Lower lobe of right lung (tissue), 2 donors: ENCODE measurements at regions not wholly inside any gene's neighbourhood (a gene's known extent, or its start where the extent isn't known, plus 50 kb on each side); places are given as distances from the start of the nearest gene placed in this dataset.

Experiments used
- ATAC-seq, 2 donors: fragments of 200-7000 bp; cut with Tn5 transposase; one replicate each; pipeline ENCODE4 v1.9.1; 2020 to 2022; ENCODE audit warnings: mild to moderate bottlenecking in 2 of 2, moderate library complexity in 2 of 2
- DNase-seq: peaks from one replicate; pipeline ENCODE4 v3.0.0-alpha.2; 2020
- H3K27ac ChIP-seq: fragments of 200-600 bp; one replicate; pipeline ENCODE4 v1.8.0; 2022
- H3K27me3 ChIP-seq: fragments of 200-600 bp; one replicate; pipeline ENCODE4 v1.8.0; 2022; ENCODE audit warnings: low read depth
- H3K36me3 ChIP-seq: fragments of 200-600 bp; one replicate; pipeline ENCODE4 v1.8.0; 2022; ENCODE audit warnings: mild to moderate bottlenecking
- H3K4me1 ChIP-seq: fragments of 200-600 bp; one replicate; pipeline ENCODE4 v1.8.0; 2022
- H3K4me3 ChIP-seq: fragments of 200-600 bp; one replicate; pipeline ENCODE4 v1.8.0; 2022; ENCODE audit warnings: mild to moderate bottlenecking
- H3K9me3 ChIP-seq: fragments of 200-600 bp; one replicate; pipeline ENCODE4 v1.8.0; 2022
- intact Hi-C: fragments of 100-400 bp; cut with DNase I; formaldehyde crosslinking; loops from one replicate; pipeline ENCODE4 v1.11.0; 2022
- TF ChIP-seq, protein P1 (sequence below): fragments of 200-600 bp; IDR thresholded peaks from one replicate; pipeline ENCODE4 v1.8.0; 2022; ENCODE audit warnings: antibody characterized with exemption, mild to moderate bottlenecking
- donor health status: DM: no; HTN: yes; CAD: no; lungs with severe emphysema.

DNA sequence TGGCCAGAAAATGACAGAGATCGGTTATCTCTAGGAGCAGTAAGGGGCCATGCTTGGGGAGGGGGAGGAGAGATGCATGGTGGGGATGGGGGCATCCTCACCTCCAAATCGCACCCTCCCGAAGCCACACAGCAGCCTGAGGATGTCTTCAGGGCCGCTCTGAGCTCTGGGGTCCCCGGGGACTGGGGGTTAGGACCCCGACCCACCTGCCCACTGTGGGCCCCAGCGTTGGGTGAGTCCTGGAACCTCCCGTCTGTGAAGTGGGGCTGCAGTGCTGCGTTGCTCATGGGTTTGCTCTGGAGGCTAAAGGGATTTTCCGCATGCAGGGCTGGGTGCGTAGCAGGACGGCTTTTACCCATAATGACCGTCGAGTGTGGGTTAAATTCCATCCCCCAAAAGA, 1046.3 kb downstream of the BRD1 start:
- TF ChIP-seq, protein P1, sequence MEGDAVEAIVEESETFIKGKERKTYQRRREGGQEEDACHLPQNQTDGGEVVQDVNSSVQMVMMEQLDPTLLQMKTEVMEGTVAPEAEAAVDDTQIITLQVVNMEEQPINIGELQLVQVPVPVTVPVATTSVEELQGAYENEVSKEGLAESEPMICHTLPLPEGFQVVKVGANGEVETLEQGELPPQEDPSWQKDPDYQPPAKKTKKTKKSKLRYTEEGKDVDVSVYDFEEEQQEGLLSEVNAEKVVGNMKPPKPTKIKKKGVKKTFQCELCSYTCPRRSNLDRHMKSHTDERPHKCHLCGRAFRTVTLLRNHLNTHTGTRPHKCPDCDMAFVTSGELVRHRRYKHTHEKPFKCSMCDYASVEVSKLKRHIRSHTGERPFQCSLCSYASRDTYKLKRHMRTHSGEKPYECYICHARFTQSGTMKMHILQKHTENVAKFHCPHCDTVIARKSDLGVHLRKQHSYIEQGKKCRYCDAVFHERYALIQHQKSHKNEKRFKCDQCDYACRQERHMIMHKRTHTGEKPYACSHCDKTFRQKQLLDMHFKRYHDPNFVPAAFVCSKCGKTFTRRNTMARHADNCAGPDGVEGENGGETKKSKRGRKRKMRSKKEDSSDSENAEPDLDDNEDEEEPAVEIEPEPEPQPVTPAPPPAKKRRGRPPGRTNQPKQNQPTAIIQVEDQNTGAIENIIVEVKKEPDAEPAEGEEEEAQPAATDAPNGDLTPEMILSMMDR, result no peak
- Histone ChIP-seq H3K27me3 (peaks cover 8% of the 10 kb centered on the region), H3K36me3 (no peaks in the 10 kb centered on the region), H3K4me3 (no peak overlapping the region), H3K27ac (no peak overlapping the region), H3K9me3 (no peaks in the 10 kb centered on the region), H3K4me1 (no peaks in the 10 kb centered on the region)
- ATAC-seq (no peak), DNase-seq (no peak)
- intact Hi-C loops, result no loop called here

- TF ChIP-seq, protein P1, result no peak
- no peak for ATAC-seq
- Histone ChIP-seq H3K9me3 (no peaks in the 10 kb centered on the region), H3K36me3 (no peaks in the 10 kb centered on the region), H3K4me3 (no peak overlapping the region), H3K27ac (no peak overlapping the region), H3K4me1 (no peaks in the 10 kb centered on the region), H3K27me3 (peaks cover 8% of the 10 kb centered on the region)
- no peak for DNase-seq
- intact Hi-C loops, result no loop called here
Measured at GRCh38 chr22:48780597-48781277, 1046.9 kb downstream of the BRD1 start.

DNA sequence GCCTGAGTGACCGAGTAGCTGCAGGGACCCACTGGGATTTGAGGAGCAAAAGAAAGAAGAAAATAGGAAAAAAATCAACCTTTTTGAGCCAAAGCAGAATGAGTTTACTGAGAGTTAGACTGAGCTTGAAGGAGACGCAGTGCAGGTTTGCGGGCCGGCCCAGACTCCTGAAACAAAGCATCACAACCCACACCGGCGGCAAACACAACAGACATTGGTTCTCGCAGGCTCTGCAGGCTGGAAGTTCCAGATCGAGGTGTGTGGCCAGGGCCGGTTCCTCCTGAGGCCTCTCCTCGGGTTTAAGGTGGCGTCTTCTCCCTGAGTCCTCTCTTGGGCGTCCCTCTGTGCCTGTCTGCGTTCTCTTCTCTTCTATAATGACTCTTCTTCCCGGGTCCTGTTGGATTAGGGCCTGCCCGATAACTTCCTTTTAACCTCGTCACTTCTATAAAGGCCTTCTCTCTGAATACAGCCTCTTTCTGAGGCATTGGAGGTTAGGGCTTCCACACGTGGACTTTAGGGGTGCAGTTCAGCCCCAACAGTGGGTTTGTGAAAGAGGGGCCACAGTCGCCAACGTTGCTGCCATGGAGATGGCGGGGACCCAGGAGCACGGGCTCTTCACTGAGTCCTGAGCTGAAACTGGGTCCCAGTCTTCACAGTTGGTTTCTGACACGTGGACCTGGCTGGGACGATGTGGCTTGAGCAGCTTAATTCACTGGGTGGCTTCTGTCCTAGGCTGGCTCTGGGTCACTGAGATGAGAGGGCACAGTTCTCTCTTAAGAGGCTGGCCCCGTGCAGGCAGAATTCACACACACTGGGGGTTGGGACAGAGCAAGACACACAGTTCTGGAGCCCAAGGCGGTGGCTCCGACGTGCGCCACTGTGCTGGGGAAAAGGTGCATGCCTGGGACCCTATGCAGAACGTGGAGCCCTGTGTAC, 1047.7 kb downstream of the BRD1 start:
- Histone ChIP-seq H3K9me3 (no peaks in the 10 kb centered on the region), H3K4me3 (no peak overlapping the region), H3K27ac (no peak overlapping the region), H3K4me1 (no peaks in the 10 kb centered on the region), H3K27me3 (peaks cover 8% of the 10 kb centered on the region), H3K36me3 (no peaks in the 10 kb centered on the region)
- no peak for DNase-seq
- TF ChIP-seq, protein P1, result no peak
- intact Hi-C loops, result no loop called here
- no peak for ATAC-seq

DNA sequence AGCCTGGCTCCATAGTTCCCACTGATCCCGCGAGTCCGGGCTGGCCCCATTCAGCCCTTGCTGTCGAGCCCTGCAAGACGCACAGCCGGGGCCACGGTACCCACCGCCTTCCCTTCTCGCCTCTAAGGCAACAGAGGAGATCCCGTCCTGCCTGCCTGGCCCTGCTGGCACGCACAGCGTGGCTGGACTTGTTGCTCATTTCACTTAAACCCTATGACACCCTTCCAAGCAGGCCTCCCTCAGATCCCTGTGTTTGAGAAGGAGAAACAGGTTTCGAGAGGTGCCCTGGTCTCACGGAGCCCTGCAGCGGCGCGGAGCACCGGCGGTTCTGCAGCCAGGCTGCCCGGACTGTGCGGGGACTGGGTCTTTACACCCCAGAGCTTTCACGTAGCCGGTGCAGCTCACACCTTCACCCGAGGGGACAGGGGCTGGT, 1048.4 kb downstream of the BRD1 start:
- Histone ChIP-seq H3K36me3 (no peaks in the 10 kb centered on the region), H3K4me3 (no peak overlapping the region), H3K27ac (no peak overlapping the region), H3K27me3 (peaks cover 8% of the 10 kb centered on the region), H3K4me1 (no peaks in the 10 kb centered on the region), H3K9me3 (no peaks in the 10 kb centered on the region)
- TF ChIP-seq, protein P1, result no peak
- ATAC-seq (no peak), DNase-seq (no peak)
- intact Hi-C loops, result no loop called here

DNA sequence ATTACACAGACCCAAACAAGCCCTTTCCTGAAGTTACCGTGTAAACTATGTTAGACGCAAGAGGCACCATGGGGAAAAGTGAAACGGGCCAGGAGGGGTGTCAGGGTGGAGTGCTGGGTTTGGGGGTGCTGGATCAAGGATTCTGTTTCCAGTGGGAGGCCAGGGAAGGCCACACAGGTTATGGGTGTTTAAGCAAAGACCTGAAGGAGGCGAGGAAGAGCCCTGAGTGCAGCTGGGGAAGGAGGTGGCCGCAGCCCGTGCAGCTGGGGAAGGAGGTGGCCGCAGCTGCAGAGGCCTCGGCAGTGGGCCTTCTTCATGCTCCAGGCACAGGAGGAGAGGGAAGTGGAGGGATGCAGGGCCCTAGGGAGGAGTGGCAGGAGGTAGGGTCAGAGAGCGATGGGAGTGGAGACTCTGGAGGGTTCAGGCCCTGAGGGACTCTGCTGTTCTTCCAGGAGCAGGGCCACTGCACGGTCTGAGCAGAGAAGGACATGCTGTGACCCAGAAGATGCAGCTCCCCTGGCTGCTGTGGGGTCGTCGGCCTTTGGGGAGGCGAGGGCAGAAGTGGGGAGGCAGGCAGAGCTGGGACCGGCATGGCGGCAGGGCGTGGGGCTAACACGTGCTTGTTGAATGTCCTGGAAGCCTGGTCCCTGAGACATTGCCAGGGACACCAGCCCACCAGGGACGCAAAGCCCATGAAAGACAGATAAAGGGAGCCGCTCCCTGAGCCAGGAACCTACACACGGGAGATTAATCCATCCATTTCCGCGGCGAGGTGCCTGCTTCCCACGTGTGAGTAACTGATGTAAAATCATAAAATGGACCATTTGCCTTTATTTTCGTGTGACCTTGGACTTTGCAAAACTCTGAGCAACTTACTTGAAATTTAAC, 1049.1 kb downstream of the BRD1 start:
- ATAC-seq (no peak), DNase-seq (no peak)
- Histone ChIP-seq H3K9me3 (no peaks in the 10 kb centered on the region), H3K27me3 (peaks cover 8% of the 10 kb centered on the region), H3K27ac (no peak overlapping the region), H3K4me3 (no peak overlapping the region), H3K4me1 (no peaks in the 10 kb centered on the region), H3K36me3 (no peaks in the 10 kb centered on the region)
- intact Hi-C loops, result no loop called here
- TF ChIP-seq, protein P1, result no peak
